ENCODE measurements at regions not wholly inside any gene's neighbourhood (a gene's known extent, or its start where the extent isn't known, plus 50 kb on each side); places are given as distances from the start of the nearest gene placed in this dataset.

DNA sequence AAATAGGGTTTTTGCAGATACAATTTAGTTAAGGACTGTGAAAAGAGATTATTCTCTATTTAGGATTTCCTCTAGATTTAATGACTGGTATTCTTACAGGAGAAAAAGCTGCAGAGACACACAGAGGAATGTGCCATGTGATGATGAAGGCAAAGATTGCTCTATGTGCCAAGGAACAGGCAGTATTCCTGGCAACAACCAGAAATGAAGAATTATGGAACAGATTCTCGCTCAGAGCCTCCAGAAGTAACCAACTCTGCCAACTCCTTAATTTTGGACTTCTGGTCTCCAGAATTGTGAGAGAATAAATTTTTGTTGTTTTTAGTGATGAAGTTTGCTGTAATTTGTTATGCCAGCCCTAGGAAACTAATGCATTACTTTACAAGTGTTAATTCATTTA, 307.6 kb upstream of the SEMA3A start:
- no peaks in the 10 kb centered on the region for H3K27me3 ChIP-seq (ENCODE audit: control insufficient read depth, insufficient read depth, low read length)
- no peak overlapping the region for H3K4me3 ChIP-seq (ENCODE audit: low read depth, low read length)
- TF ChIP-seq, protein P1, sequence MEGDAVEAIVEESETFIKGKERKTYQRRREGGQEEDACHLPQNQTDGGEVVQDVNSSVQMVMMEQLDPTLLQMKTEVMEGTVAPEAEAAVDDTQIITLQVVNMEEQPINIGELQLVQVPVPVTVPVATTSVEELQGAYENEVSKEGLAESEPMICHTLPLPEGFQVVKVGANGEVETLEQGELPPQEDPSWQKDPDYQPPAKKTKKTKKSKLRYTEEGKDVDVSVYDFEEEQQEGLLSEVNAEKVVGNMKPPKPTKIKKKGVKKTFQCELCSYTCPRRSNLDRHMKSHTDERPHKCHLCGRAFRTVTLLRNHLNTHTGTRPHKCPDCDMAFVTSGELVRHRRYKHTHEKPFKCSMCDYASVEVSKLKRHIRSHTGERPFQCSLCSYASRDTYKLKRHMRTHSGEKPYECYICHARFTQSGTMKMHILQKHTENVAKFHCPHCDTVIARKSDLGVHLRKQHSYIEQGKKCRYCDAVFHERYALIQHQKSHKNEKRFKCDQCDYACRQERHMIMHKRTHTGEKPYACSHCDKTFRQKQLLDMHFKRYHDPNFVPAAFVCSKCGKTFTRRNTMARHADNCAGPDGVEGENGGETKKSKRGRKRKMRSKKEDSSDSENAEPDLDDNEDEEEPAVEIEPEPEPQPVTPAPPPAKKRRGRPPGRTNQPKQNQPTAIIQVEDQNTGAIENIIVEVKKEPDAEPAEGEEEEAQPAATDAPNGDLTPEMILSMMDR (IDR thresholded peaks at IDR 0.05; ENCODE audit: insufficient read depth, low read length, severe bottlenecking): no peak
- DNase-seq (ENCODE audit: low read depth): no peak
- H3K36me3 ChIP-seq (ENCODE audit: control insufficient read depth, insufficient read depth, low read length): no peaks in the 10 kb centered on the region
- no peak for FAIRE-seq

DNA sequence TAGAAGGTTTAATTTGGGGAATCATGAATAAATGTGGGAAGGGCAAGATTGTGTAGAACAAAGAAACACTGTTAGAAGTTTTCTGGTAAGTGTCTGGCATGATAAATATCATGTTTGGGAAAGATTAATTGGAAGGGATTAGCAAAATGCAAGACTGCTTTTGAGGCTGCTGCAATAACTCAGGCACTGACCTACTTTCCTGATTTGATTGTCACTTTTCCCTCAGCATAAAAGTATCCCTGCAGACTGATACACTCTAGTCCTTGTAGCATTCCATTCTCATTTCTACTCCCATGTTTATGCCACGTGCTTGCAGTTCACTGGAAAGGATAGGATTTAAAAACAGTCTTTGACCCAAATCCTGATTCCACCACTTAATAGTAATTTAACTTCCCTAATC, 303.3 kb upstream of the SEMA3A start:
- no peaks in the 10 kb centered on the region for H3K36me3 ChIP-seq (ENCODE audit: control insufficient read depth, insufficient read depth, low read length)
- no peak overlapping the region for H3K4me3 ChIP-seq (ENCODE audit: low read depth, low read length)
- DNase-seq (ENCODE audit: low read depth) (no peak), FAIRE-seq (no peak)
- TF ChIP-seq, protein P1 (IDR thresholded peaks at IDR 0.05; ENCODE audit: insufficient read depth, low read length, severe bottlenecking): no peak
- no peaks in the 10 kb centered on the region for H3K27me3 ChIP-seq (ENCODE audit: control insufficient read depth, insufficient read depth, low read length)

DNA sequence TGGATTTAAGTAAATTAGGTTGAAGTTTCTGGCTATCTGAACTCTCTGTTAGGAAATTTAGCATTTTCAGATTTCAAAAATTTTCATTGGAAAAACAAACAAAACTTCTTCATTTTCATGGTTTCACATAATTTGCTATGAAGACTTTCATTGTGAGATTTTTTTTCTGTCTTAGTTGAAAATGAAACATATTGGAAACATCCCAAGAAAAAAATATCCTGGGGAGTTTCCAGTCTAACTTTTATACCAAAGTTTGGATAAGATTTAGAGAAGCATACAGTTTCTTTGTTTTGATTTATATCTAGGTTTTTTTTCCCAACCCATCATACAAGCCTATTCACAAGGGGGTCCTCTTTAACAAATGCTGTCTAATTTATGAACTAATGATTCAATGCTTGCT, 300.5 kb upstream of the SEMA3A start:
- TF ChIP-seq, protein P1 (IDR thresholded peaks at IDR 0.05; ENCODE audit: insufficient read depth, low read length, severe bottlenecking): no peak
- FAIRE-seq: no peak
- no peaks in the 10 kb centered on the region for H3K36me3 ChIP-seq (ENCODE audit: control insufficient read depth, insufficient read depth, low read length)
- H3K4me3 ChIP-seq (ENCODE audit: low read depth, low read length): no peak overlapping the region
- no peak for DNase-seq (ENCODE audit: low read depth)
- H3K27me3 ChIP-seq (ENCODE audit: control insufficient read depth, insufficient read depth, low read length): no peaks in the 10 kb centered on the region

DNA sequence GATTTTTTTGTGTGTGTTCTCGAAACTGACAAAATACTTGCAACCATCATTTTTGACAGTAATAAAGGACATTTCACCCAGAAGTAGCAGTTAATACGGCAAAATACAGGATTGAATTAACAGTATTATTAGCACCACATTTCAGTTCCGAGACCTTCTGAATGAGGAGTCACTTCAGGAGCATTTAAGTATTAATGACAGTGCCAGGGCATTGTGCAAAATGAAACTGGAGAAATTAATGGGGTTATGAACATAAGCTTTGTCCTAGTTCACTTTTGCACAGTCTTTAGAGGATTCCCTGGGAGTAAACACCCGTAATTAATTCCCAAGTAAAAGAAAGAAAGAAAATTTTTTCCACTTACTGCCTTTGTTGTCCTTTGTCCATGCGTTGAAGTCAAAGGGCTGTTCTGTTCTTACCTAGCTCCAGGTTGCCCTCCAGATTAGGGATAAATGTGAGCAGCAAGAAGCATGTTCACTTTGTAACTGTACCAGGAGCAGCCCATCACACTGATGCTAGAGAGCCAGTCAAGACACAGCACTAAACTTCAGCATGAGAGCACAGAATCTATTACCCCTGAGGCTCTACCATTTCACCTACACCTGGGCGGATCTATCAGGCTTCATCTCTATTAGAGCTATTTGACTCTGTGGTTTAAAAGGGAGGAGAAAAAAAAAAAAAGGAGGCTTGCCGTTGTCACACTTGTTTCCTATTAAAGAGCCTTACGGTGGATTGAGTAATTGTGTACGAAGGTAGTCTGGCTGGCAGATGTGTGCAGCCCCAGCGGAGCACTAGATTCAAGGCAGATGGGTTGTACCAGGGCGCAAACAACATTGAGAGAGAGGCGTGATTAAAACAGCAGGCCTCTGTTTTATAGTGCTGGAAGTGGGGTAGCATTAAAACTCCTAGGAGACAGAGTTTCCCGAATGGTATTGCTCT, 297.8 kb upstream of the SEMA3A start:
- H3K36me3 ChIP-seq (ENCODE audit: control insufficient read depth, insufficient read depth, low read length): no peaks in the 10 kb centered on the region
- H3K4me3 ChIP-seq (ENCODE audit: low read depth, low read length): no peak overlapping the region
- TF ChIP-seq, protein P1 (IDR thresholded peaks at IDR 0.05; ENCODE audit: insufficient read depth, low read length, severe bottlenecking): no peak
- FAIRE-seq (no peak), DNase-seq (ENCODE audit: low read depth) (no peak)
- no peaks in the 10 kb centered on the region for H3K27me3 ChIP-seq (ENCODE audit: control insufficient read depth, insufficient read depth, low read length)

DNA sequence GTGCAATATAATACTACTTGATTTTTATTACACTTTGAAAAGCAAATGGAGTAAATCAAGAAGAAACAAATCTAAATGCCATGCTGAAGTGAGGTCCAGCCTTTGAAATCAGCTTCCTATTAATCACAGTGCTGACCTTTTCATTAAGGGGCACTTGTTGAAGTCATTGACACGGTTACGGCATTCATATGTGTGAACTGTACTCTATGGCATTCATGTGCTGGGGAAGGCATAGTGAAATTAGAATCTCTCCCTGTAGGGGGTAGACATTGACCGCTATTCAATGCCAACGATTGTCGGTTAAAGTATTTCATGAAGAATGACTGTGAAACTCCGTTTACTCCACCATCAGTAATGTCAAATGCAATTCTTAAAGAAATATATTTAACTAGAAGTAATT, 296.1 kb upstream of the SEMA3A start:
- DNase-seq (ENCODE audit: low read depth): no peak
- H3K27me3 ChIP-seq (ENCODE audit: control insufficient read depth, insufficient read depth, low read length): no peaks in the 10 kb centered on the region
- no peaks in the 10 kb centered on the region for H3K36me3 ChIP-seq (ENCODE audit: control insufficient read depth, insufficient read depth, low read length)
- TF ChIP-seq, protein P1 (IDR thresholded peaks at IDR 0.05; ENCODE audit: insufficient read depth, low read length, severe bottlenecking): no peak
- no peak for FAIRE-seq
- H3K4me3 ChIP-seq (ENCODE audit: low read depth, low read length): no peak overlapping the region

Measured in bronchial epithelial cell (primary cell).